ENCODE measurements at regions not wholly inside any gene's neighbourhood (a gene's known extent, or its start where the extent isn't known, plus 50 kb on each side); places are given as distances from the start of the nearest gene placed in this dataset.

GRCh38 chr10:129131457-129132132, 335.4 kb upstream of the MGMT start:
- TF ChIP-seq CTCF (IDR thresholded peaks at IDR 0.05), result no peak
- TF ChIP-seq POLR2A (IDR thresholded peaks at IDR 0.05), result no peak
